B cell (primary cell): ENCODE measurements at regions not wholly inside any gene's neighbourhood (a gene's known extent, or its start where the extent isn't known, plus 50 kb on each side); places are given as distances from the start of the nearest gene placed in this dataset.

Experiments used
- ATAC-seq: fragments of 200-7000 bp; cut with Tn5 transposase; one replicate; pipeline ENCODE4 v1.10.0; 2021; ENCODE audit warnings: low read depth, mild to moderate bottlenecking, moderate number of reproducible peaks, moderate library complexity
- CTCF ChIA-PET: fragments of 350-600 bp; sonication (Branson Sonifier 250); formaldehyde crosslinking; loops from one replicate; lab custom pipeline; 2021; ENCODE audit warnings: antibody characterized with exemption, inconsistent platforms; lab: Charles Lee
- POLR2A ChIA-PET: fragments of 350-600 bp; sonication (Branson Sonifier 250); formaldehyde crosslinking; loops from one replicate; lab custom pipeline; 2021; ENCODE audit warnings: antibody characterized with exemption; lab: Charles Lee
- DNase-seq: peaks from one replicate; pipeline ENCODE4 v3.0.0; 2013
- H2AFZ ChIP-seq: 2 replicates; pipeline ENCODE4 v1.6.1; 2012; ENCODE audit warnings: mild to moderate bottlenecking, low read depth, low read length; ENCODE audit not compliant: insufficient read depth, poor library complexity, severe bottlenecking
- H3K27ac ChIP-seq, 2 donors: 1 replicate in 1 of 2; 2 replicates in 1 of 2; pipeline ENCODE4 v1.5.1; 2012 to 2013; ENCODE audit warnings: low read length in 2 of 2, mild to moderate bottlenecking in 2 of 2, moderate library complexity in 1 of 2
- H3K27me3 ChIP-seq, 4 experiments: fragments of 200-600 bp in 1 of 4; sonication (generic) in 1 of 4; replicated peaks in 1 of 4; 1 replicate in 2 of 4; 2 replicates in 2 of 4; pipeline versions ENCODE4 v1.6.1 to v1.7.0; 2013 to 2016; ENCODE audit warnings: low read length in 3 of 4, mild to moderate bottlenecking in 2 of 4, mixed read lengths in 1 of 4, moderate library complexity in 1 of 4; ENCODE audit not compliant: insufficient read depth in 4 of 4, control insufficient read depth in 3 of 4; ENCODE audit errors: control extremely low read depth in 1 of 4
- H3K36me3 ChIP-seq, 2 experiments: replicated peaks in 1 of 2; 1 replicate in 1 of 2; 2 replicates in 1 of 2; pipeline versions ENCODE4 v1.6.1 to v1.7.1; 2013; ENCODE audit warnings: low read length in 1 of 2; ENCODE audit not compliant: insufficient read depth in 2 of 2, control insufficient read depth in 1 of 2; ENCODE audit errors: control extremely low read depth in 1 of 2, extremely low read depth in 1 of 2
- H3K4me1 ChIP-seq, 2 donors: fragments of 200-600 bp in 1 of 2; sonication (generic) in 1 of 2; 1 replicate in 1 of 2; 2 replicates in 1 of 2; pipeline versions ENCODE4 v1.5.1 to v1.6.1; 2013 to 2017; ENCODE audit warnings: low read length in 2 of 2; ENCODE audit not compliant: control insufficient read depth in 2 of 2, insufficient read depth in 2 of 2
- H3K4me2 ChIP-seq: replicated peaks from 2 replicates; pipeline ENCODE3; 2012; ENCODE audit warnings: mild to moderate bottlenecking, low read depth, low read length; ENCODE audit not compliant: poor library complexity, severe bottlenecking
- H3K4me3 ChIP-seq, 5 experiments: fragments of 200-600 bp in 1 of 5; sonication (generic) in 1 of 5; 1 replicate in 3 of 5; 2 replicates in 2 of 5; pipeline versions ENCODE4 v1.5.1 to v1.7.0; 2011 to 2016; ENCODE audit warnings: low read length in 4 of 5, mild to moderate bottlenecking in 4 of 5, low read depth in 2 of 5, control low read depth in 1 of 5, moderate library complexity in 1 of 5; ENCODE audit not compliant: insufficient read depth in 1 of 5; ENCODE audit errors: control extremely low read depth in 1 of 5, extremely low read depth in 1 of 5
- H3K79me2 ChIP-seq: fragments of 200-600 bp; sonication (generic); one replicate; pipeline ENCODE4 v1.6.0; 2016; ENCODE audit warnings: low read length; ENCODE audit not compliant: control insufficient read depth, insufficient read depth
- H3K9ac ChIP-seq: fragments of 200-600 bp; sonication (generic); 2 replicates; pipeline ENCODE4 v1.6.1; 2017; ENCODE audit warnings: mild to moderate bottlenecking, low read length, moderate library complexity
- H3K9me3 ChIP-seq, 3 donors: one replicate each; pipeline versions ENCODE4 v1.6.1 to v1.7.1; 2013; ENCODE audit warnings: low read length in 2 of 3; ENCODE audit not compliant: control insufficient read depth in 2 of 3, insufficient read depth in 1 of 3; ENCODE audit errors: control extremely low read depth in 1 of 3
- H4K20me1 ChIP-seq: 2 replicates; pipeline ENCODE4 v1.6.0; 2012; ENCODE audit warnings: mild to moderate bottlenecking, low read length; ENCODE audit not compliant: insufficient read depth, control insufficient read depth, poor library complexity, severe bottlenecking
- H3K27ac Mint-ChIP-seq: one replicate; pipeline ENCODE4 v1.8.0; 2021; ENCODE audit warnings: mixed read lengths
- H3K27me3 Mint-ChIP-seq: one replicate; pipeline ENCODE4 v1.8.0; 2021; ENCODE audit warnings: mixed read lengths
- H3K4me1 Mint-ChIP-seq: one replicate; pipeline ENCODE4 v1.8.0; 2021; ENCODE audit warnings: mixed read lengths
- H3K4me3 Mint-ChIP-seq: one replicate; pipeline ENCODE4 v1.8.0; 2021; ENCODE audit warnings: mixed read lengths
- H3K9me3 Mint-ChIP-seq: one replicate; pipeline ENCODE4 v1.8.0; 2022; ENCODE audit warnings: mixed read lengths; ENCODE audit not compliant: insufficient read depth
- EZH2 ChIP-seq: IDR thresholded peaks from 2 replicates; pipeline ENCODE4 v1.6.1; 2012; ENCODE audit warnings: borderline replicate concordance, low read depth, mild to moderate bottlenecking, moderate library complexity, low read length; ENCODE audit not compliant: insufficient read depth, poor library complexity, severe bottlenecking
- WGBS: methylation state at CpG from one replicate; pipeline ENCODE4 v1.1.5; 2013; ENCODE audit warnings: missing lambda C conversion rate; ENCODE audit not compliant: insufficient coverage; 5-methylcytosine and 5-hydroxymethylcytosine counted together
- intact Hi-C: fragments of 100-400 bp; cut with micrococcal nuclease; formaldehyde crosslinking; loops from one replicate; pipeline ENCODE4 v1.10.0; 2022
- TF ChIP-seq, protein P1 (sequence below): fragments of 200-600 bp; IDR thresholded peaks from one replicate; pipeline ENCODE4 v1.8.0; 2022; ENCODE audit warnings: antibody characterized with exemption, mild to moderate bottlenecking

DNA sequence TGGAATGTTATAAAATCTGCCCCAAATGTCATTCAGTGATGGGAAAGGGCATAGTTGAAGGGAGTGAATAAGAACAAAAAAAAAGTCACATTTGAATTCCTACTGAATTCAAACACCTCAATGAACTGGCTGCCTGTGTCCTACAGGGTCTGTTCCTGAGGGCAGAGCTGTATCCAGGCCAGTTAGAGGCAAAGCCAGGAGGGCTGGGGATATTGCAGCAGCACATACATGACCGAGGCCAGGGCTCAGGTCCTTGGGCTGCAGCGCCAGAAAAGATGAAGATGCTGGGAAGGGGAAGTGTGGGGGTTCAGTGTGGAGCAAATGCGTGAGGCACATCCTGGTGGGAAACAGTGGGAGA is 449.2 kb downstream of the SIPA1L2 start:
- H3K9ac ChIP-seq = no peak overlapping the region
- H3K9me3 ChIP-seq = peaks cover 0 to 6% (median 0%) of the 10 kb centered on the region in 3 donors
- H3K27me3 ChIP-seq = no peaks in the 10 kb centered on the region
- no peaks in the 10 kb centered on the region for H3K4me1 Mint-ChIP-seq
- no peak overlapping the region for H3K27ac ChIP-seq
- no peak for TF ChIP-seq EZH2
- TF ChIP-seq, protein P1, sequence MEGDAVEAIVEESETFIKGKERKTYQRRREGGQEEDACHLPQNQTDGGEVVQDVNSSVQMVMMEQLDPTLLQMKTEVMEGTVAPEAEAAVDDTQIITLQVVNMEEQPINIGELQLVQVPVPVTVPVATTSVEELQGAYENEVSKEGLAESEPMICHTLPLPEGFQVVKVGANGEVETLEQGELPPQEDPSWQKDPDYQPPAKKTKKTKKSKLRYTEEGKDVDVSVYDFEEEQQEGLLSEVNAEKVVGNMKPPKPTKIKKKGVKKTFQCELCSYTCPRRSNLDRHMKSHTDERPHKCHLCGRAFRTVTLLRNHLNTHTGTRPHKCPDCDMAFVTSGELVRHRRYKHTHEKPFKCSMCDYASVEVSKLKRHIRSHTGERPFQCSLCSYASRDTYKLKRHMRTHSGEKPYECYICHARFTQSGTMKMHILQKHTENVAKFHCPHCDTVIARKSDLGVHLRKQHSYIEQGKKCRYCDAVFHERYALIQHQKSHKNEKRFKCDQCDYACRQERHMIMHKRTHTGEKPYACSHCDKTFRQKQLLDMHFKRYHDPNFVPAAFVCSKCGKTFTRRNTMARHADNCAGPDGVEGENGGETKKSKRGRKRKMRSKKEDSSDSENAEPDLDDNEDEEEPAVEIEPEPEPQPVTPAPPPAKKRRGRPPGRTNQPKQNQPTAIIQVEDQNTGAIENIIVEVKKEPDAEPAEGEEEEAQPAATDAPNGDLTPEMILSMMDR = no peak
- no peak overlapping the region for H3K27ac Mint-ChIP-seq
- H3K4me1 ChIP-seq = no peaks in the 10 kb centered on the region
- H3K9me3 Mint-ChIP-seq = no peaks in the 10 kb centered on the region
- no peaks in the 10 kb centered on the region for H3K79me2 ChIP-seq
- CTCF ChIA-PET = no interaction called here
- H3K36me3 ChIP-seq = no peaks in the 10 kb centered on the region
- H3K27me3 Mint-ChIP-seq = peaks cover 6% of the 10 kb centered on the region
- DNase-seq (no peak), ATAC-seq (no peak)
- H3K4me3 ChIP-seq = no peak overlapping the region
- H3K4me3 Mint-ChIP-seq = no peak overlapping the region
- no peak overlapping the region for H2AFZ ChIP-seq
- 83% methylated on average over 3 of the region's 3 CpGs for WGBS
- no peaks in the 10 kb centered on the region for H4K20me1 ChIP-seq
- intact Hi-C loops = no loop called here
- POLR2A ChIA-PET = no interaction called here
- no peak overlapping the region for H3K4me2 ChIP-seq

DNA sequence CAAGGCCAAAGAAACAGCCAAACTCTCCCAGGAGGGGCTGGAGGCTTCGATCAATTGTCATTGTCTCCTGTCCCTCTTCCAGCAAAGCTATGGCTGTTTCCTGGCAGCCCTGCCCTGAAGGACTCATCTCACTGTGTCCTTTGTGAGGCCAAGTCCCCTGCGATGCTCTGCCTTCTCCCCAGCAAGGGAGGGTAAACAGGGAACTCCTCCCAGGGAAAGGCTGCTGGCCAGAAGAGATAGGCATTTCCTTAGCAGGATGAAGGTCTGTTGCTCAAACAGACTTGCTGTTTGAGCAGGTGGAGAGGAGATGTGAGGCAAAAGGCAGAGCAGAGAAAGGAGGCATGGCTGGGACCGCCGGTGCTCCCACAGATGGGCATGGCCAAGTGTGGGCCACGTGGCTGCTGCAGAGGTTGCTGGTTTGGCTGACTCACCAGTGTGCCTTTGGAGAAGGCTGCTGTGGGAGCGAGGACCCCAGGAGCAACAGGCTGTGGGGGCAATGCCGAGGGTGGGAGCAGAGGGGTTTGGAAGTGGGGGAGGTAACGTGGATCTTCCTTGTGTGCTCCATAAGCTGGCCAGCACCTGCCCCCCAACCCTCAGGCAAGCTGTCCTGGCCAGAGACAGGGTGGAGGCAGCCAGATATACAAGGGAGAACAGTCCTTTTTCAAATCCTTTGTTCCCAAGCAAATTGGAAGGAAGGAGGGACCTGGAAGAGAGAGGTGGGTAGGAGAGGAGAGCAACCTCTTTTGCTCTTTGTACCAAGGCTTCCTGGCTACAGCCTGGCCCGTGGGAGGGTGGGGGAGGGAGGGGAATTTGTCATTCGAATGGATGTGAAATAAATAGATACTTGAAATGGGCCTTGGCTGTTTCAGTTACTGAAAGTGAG is 449.8 kb downstream of the SIPA1L2 start:
- no peaks in the 10 kb centered on the region for H3K79me2 ChIP-seq
- intact Hi-C loops = no loop called here
- H3K9ac ChIP-seq = no peak overlapping the region
- DNase-seq (no peak), ATAC-seq (no peak)
- 73% methylated on average over 10 of the region's 10 CpGs for WGBS
- CTCF ChIA-PET = no interaction called here
- Mint-ChIP-seq H3K9me3 (no peaks in the 10 kb centered on the region), H3K27me3 (peaks cover 6% of the 10 kb centered on the region), H3K4me3 (no peak overlapping the region), H3K27ac (no peak overlapping the region), H3K4me1 (no peaks in the 10 kb centered on the region)
- peaks cover 0 to 5% (median 0%) of the 10 kb centered on the region in 3 donors for H3K9me3 ChIP-seq
- no peak for TF ChIP-seq EZH2
- TF ChIP-seq, protein P1 = no peak
- H3K27ac ChIP-seq = no peak overlapping the region
- no peak overlapping the region for H3K4me3 ChIP-seq
- POLR2A ChIA-PET = no interaction called here
- no peaks in the 10 kb centered on the region for H3K4me1 ChIP-seq
- no peaks in the 10 kb centered on the region for H3K27me3 ChIP-seq
- no peak overlapping the region for H3K4me2 ChIP-seq
- H3K36me3 ChIP-seq = no peaks in the 10 kb centered on the region
- H4K20me1 ChIP-seq = no peaks in the 10 kb centered on the region
- no peak overlapping the region for H2AFZ ChIP-seq
